H1 (cell line): ENCODE measurements at regions not wholly inside any gene's neighbourhood (a gene's known extent, or its start where the extent isn't known, plus 50 kb on each side); places are given as distances from the start of the nearest gene placed in this dataset.

Experiments used
- CREB1 ChIP-seq: IDR thresholded peaks from 2 replicates; pipeline ENCODE4 v1.6.1; 2012; ENCODE audit warnings: inconsistent platforms
- CTCF ChIP-seq, 3 experiments: IDR thresholded peaks; 1 replicate in 2 of 3; 2 replicates in 1 of 3; pipeline versions ENCODE4 v1.5.1 to v1.6.1; 2011; ENCODE audit warnings: low read length in 3 of 3, mild to moderate bottlenecking in 3 of 3, inconsistent platforms in 2 of 3, low read depth in 1 of 3, moderate library complexity in 1 of 3; ENCODE audit not compliant: insufficient read depth in 1 of 3; ENCODE audit errors: control extremely low read depth in 1 of 3
- JUN ChIP-seq: IDR thresholded peaks from 2 replicates; pipeline ENCODE4 v1.6.1; 2011; ENCODE audit warnings: low read depth, mild to moderate bottlenecking, improper control_type of control experiment, low read length
- POLR2A ChIP-seq, 2 experiments: IDR thresholded peaks; 1 replicate in 1 of 2; 2 replicates in 1 of 2; pipeline ENCODE4 v1.6.1; 2011; ENCODE audit warnings: low read depth in 2 of 2, low read length in 2 of 2, mild to moderate bottlenecking in 2 of 2; ENCODE audit errors: control extremely low read depth in 1 of 2
- RAD21 ChIP-seq, 2 experiments: IDR thresholded peaks in 1 of 2; conservative IDR thresholded peaks in 1 of 2; 2 replicates each; pipeline ENCODE4 v1.6.1; 2011; ENCODE audit warnings: low read depth in 2 of 2, low read length in 2 of 2, improper control_type of control experiment in 1 of 2, inconsistent platforms in 1 of 2, mild to moderate bottlenecking in 1 of 2, moderate library complexity in 1 of 2
- SRF ChIP-seq: IDR thresholded peaks from 2 replicates; pipeline ENCODE4 v1.6.1; 2011; ENCODE audit warnings: mild to moderate bottlenecking, low read depth, low read length, moderate library complexity

- TF ChIP-seq CTCF (IDR thresholded peaks at IDR 0.05; ENCODE audit: control extremely low read depth in 1 of 3, insufficient read depth in 1 of 3, low read depth in 1 of 3, low read length in 3 of 3) (no peak), POLR2A (IDR thresholded peaks at IDR 0.05; ENCODE audit: control extremely low read depth in 1 of 2, low read depth in 2 of 2, low read length in 2 of 2) (no peak), JUN (no peak), RAD21 (IDR thresholded peaks at IDR 0.05 in 1 of 2, conservative IDR thresholded peaks at IDR 0.05 in 1 of 2; ENCODE audit: low read depth in 2 of 2, low read length in 2 of 2) (no peak), SRF (no peak), CREB1 (no peak)
Measured at GRCh38 chr15:81941479-81941878, 104.3 kb downstream of the MEX3B start.
